Testis (tissue), 2 donors: ENCODE measurements at regions not wholly inside any gene's neighbourhood (a gene's known extent, or its start where the extent isn't known, plus 50 kb on each side); places are given as distances from the start of the nearest gene placed in this dataset.

Source experiments
- DNase-seq: peaks from one replicate; pipeline ENCODE4 v3.0.0-alpha.2; 2019
- H3K27ac ChIP-seq, 2 donors: fragments of 200-600 bp; sonication (generic); one replicate each; pipeline ENCODE4 v1.5.1; 2019
- H3K27me3 ChIP-seq: fragments of 200-600 bp; sonication (generic); one replicate; pipeline ENCODE4 v1.5.1; 2019
- H3K36me3 ChIP-seq: fragments of 200-600 bp; sonication (generic); one replicate; pipeline ENCODE4 v1.5.1; 2017; ENCODE audit warnings: low read depth; ENCODE audit errors: missing control alignments
- H3K4me1 ChIP-seq: fragments of 200-600 bp; sonication (generic); one replicate; pipeline ENCODE4 v1.5.1; 2019
- H3K4me3 ChIP-seq, 2 donors: fragments of 200-600 bp; sonication (generic); one replicate each; pipeline ENCODE4 v1.5.1; 2017 to 2019
- H3K9me3 ChIP-seq: fragments of 200-600 bp; sonication (generic); one replicate; pipeline ENCODE4 v1.5.1; 2017
- POLR2A ChIP-seq: fragments of 450-650 bp; IDR thresholded peaks from one replicate; pipeline ENCODE4 v1.6.1; 2017; ENCODE audit warnings: antibody characterized with exemption, mild to moderate bottlenecking, moderate library complexity
- WGBS, 2 donors: methylation state at CpG; one replicate each; pipeline ENCODE4 v1.1.5; 2018; 5-methylcytosine and 5-hydroxymethylcytosine counted together
- intact Hi-C: fragments of 100-400 bp; cut with DNase I; formaldehyde crosslinking; loops from one replicate; pipeline ENCODE4 v1.15.1; 2023; ENCODE audit warnings: low total_unique reads
- TF ChIP-seq, protein P1 (sequence below), 3 experiments: fragments of 450-650 bp in 2 of 3; fragments of 200-600 bp in 1 of 3; sonication (generic) in 1 of 3; IDR thresholded peaks; one replicate each; pipeline ENCODE4 v1.5.1; 2016 to 2019; ENCODE audit warnings: antibody characterized with exemption in 3 of 3, mild to moderate bottlenecking in 2 of 3, moderate library complexity in 1 of 3

DNA sequence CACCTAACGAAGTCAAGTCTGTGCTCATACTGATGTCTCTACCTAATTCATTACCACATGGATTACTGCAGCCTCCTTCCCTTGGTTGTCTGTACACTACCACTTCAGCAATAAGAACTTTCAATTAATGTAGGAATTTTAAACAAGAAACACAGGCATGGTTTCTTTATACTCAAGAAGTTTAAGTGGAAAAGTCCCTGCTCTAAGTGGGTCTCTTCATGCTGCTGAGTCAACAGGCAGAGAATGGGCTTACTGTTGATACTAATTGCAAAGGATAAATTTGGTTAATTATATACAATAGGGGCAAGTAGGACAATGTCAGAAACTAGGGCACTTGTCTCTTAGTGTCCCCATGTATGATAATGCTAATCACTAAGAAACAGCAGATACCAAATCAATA is 392.6 kb downstream of the DSEL start:
- 86 to 94% methylated on average over 1 of the region's 1 CpG for WGBS, 2 donors
- DNase-seq = no peak

DNA sequence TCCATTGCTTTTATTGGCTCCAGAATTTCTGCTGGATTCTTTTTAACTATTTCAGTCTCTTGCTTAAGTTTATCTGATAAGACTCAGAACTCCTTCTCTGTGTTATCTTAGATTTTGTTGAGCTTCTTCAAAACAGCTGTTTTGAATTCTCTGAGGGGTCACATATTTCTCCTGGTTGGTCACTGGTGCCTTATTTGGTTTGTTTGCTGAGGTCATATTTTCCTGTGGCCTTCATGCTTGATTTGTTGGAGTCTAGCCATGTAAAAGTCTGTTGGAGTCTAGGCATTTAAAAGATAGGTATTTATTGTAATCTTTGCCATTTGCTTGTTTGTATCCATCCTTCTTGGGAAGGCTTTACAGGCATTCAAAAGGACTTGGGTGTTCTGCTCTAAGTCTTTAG is 398.7 kb downstream of the DSEL start:
- no peak overlapping the region for H3K27ac ChIP-seq
- TF ChIP-seq, protein P1, sequence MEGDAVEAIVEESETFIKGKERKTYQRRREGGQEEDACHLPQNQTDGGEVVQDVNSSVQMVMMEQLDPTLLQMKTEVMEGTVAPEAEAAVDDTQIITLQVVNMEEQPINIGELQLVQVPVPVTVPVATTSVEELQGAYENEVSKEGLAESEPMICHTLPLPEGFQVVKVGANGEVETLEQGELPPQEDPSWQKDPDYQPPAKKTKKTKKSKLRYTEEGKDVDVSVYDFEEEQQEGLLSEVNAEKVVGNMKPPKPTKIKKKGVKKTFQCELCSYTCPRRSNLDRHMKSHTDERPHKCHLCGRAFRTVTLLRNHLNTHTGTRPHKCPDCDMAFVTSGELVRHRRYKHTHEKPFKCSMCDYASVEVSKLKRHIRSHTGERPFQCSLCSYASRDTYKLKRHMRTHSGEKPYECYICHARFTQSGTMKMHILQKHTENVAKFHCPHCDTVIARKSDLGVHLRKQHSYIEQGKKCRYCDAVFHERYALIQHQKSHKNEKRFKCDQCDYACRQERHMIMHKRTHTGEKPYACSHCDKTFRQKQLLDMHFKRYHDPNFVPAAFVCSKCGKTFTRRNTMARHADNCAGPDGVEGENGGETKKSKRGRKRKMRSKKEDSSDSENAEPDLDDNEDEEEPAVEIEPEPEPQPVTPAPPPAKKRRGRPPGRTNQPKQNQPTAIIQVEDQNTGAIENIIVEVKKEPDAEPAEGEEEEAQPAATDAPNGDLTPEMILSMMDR (IDR thresholded peaks at IDR 0.05) = no peak
- TF ChIP-seq POLR2A = no peak
- intact Hi-C loops = no loop called here
- no peak for DNase-seq
- no peaks in the 10 kb centered on the region for H3K36me3 ChIP-seq
- H3K9me3 ChIP-seq = no peaks in the 10 kb centered on the region
- no peak overlapping the region for H3K4me3 ChIP-seq
- H3K4me1 ChIP-seq = no peaks in the 10 kb centered on the region
- no peaks in the 10 kb centered on the region for H3K27me3 ChIP-seq

More for the DNA sequence above, 392.6 kb downstream of the DSEL start:
- H3K27me3 ChIP-seq = no peaks in the 10 kb centered on the region
- no peaks in the 10 kb centered on the region for H3K9me3 ChIP-seq
- TF ChIP-seq, protein P1 (IDR thresholded peaks at IDR 0.05) = no peak
- TF ChIP-seq POLR2A = no peak
- H3K4me3 ChIP-seq = no peak overlapping the region
- no peaks in the 10 kb centered on the region for H3K4me1 ChIP-seq
- no peaks in the 10 kb centered on the region for H3K36me3 ChIP-seq
- H3K27ac ChIP-seq = no peak overlapping the region
- intact Hi-C loops = no loop called here

DNA sequence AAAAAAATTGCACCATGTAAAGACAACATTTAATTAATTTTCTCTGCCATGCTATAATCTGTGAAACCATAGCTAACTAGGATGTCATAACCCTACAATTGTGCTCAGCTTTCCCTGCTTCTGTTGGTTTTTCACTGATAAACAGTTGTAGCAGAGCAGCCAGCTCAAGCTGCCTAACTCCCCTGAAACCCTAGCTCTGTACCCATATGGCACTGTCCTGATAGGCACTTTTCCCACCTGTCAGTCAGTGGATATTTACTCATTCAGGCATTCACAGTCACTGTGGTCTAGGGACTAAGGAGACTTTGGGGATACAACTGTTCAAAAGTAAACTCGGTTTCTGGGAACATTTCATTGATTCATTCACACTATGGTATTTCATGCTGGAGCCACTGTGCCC is 407.0 kb downstream of the DSEL start:
- no peak overlapping the region for H3K27ac ChIP-seq
- TF ChIP-seq, protein P1 (IDR thresholded peaks at IDR 0.05) = no peak
- no peak for TF ChIP-seq POLR2A
- no peak overlapping the region for H3K4me3 ChIP-seq
- H3K9me3 ChIP-seq = no peaks in the 10 kb centered on the region
- WGBS, 2 donors = 77 to 81% methylated on average over 1 of the region's 1 CpG
- H3K36me3 ChIP-seq = no peaks in the 10 kb centered on the region
- no peaks in the 10 kb centered on the region for H3K4me1 ChIP-seq
- intact Hi-C loops = no loop called here
- no peak for DNase-seq
- no peaks in the 10 kb centered on the region for H3K27me3 ChIP-seq

DNA sequence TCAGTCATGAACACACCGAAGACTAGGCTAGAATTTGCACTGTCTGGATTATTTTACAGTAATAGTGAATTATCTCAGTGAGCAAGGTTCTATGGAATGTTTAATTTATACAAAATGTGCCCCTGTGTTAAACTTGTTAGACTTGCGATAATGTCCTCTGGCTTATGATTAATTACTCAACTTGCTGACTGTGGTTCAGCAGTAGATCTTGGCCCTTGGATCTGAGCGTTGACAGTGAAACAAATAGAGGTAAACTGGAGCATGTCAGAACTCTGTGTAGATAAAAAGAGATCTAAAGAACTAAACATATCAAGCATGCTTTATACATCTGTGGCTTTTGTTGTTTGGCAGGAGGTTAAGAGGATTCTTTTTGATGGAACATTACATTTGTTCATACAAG is 407.6 kb downstream of the DSEL start:
- intact Hi-C loops = no loop called here
- TF ChIP-seq, protein P1 (IDR thresholded peaks at IDR 0.05) = no peak
- no peak for TF ChIP-seq POLR2A
- Histone ChIP-seq H3K4me1 (no peaks in the 10 kb centered on the region), H3K9me3 (no peaks in the 10 kb centered on the region), H3K27ac (no peak overlapping the region), H3K27me3 (no peaks in the 10 kb centered on the region), H3K36me3 (no peaks in the 10 kb centered on the region), H3K4me3 (no peak overlapping the region)
- WGBS, 2 donors = 83 to 92% methylated on average over 3 of the region's 3 CpGs
- no peak for DNase-seq

DNA sequence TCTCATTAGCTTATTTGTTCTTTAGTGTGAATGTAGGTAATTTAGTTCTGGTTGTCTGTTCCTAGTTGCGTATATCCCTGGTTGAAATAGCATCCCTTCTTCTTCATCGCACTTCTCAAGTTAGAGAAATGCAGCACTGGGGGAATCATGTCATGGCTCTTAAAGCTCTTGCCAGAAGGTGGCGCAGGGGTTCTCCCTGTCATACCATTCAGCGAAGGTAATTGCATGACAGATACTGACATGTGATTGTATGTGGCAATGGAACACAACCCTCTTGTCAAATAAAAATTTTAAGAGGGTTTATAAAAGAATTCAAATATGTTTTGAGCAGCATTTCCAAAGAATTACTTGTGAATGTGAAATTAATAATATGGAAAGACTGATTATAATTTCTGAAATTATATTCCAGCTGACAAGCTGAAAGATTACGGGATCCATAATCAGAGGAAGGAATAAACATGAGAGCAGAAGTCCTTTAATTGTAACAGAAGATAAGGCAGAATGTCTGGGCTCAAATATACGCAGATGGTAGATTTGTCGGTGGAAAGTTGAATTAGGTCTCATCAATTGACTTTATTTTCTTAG is 411.7 kb downstream of the DSEL start:
- intact Hi-C loops = no loop called here
- 51% methylated on average over 7 of the region's 7 CpGs for WGBS, 2 donors
- peak; percentile 84 for DNase-seq
- no peak for TF ChIP-seq POLR2A
- TF ChIP-seq, protein P1 (IDR thresholded peaks at IDR 0.05) = peak; percentile 24 to 48 (median 38)
- Histone ChIP-seq H3K27me3 (no peaks in the 10 kb centered on the region), H3K36me3 (no peaks in the 10 kb centered on the region), H3K27ac (no peak overlapping the region), H3K4me1 (no peaks in the 10 kb centered on the region), H3K4me3 (no peak overlapping the region), H3K9me3 (no peaks in the 10 kb centered on the region)
